ENCODE measurements at regions not wholly inside any gene's neighbourhood (a gene's known extent, or its start where the extent isn't known, plus 50 kb on each side); places are given as distances from the start of the nearest gene placed in this dataset.

DNA sequence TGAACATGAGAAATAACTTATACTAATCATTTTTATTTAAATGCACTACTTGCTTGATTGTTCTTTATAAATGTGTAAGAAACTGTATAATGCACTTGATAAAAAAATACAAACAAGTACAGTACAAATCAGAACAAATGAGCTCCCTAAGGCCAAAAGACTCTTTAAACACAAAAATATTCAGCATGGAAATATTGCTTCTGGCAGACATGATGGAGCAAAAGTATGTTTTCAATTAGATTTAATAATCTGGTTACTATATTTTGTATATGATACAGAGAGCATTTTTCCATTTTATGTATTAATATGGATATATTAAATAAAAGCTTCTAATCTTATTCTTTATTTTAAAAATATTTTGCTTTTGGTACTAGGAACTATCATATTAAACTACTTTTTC, 800.2 kb upstream of the LRFN5 start:
- Histone ChIP-seq H3K27ac (no peak overlapping the region), H3K4me3 (no peak overlapping the region), H3K4me1 (no peaks in the 10 kb centered on the region), H3K36me3 (no peaks in the 10 kb centered on the region), H3K9me3 (no peaks in the 10 kb centered on the region), H3K27me3 (no peaks in the 10 kb centered on the region)
- DNase-seq, result no peak
- intact Hi-C loops (cut with DNase I), result no loop called here
- no peak for TF ChIP-seq POLR2A (IDR thresholded peaks at IDR 0.05)
- TF ChIP-seq, protein P1, sequence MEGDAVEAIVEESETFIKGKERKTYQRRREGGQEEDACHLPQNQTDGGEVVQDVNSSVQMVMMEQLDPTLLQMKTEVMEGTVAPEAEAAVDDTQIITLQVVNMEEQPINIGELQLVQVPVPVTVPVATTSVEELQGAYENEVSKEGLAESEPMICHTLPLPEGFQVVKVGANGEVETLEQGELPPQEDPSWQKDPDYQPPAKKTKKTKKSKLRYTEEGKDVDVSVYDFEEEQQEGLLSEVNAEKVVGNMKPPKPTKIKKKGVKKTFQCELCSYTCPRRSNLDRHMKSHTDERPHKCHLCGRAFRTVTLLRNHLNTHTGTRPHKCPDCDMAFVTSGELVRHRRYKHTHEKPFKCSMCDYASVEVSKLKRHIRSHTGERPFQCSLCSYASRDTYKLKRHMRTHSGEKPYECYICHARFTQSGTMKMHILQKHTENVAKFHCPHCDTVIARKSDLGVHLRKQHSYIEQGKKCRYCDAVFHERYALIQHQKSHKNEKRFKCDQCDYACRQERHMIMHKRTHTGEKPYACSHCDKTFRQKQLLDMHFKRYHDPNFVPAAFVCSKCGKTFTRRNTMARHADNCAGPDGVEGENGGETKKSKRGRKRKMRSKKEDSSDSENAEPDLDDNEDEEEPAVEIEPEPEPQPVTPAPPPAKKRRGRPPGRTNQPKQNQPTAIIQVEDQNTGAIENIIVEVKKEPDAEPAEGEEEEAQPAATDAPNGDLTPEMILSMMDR (IDR thresholded peaks at IDR 0.05), result no peak

DNA sequence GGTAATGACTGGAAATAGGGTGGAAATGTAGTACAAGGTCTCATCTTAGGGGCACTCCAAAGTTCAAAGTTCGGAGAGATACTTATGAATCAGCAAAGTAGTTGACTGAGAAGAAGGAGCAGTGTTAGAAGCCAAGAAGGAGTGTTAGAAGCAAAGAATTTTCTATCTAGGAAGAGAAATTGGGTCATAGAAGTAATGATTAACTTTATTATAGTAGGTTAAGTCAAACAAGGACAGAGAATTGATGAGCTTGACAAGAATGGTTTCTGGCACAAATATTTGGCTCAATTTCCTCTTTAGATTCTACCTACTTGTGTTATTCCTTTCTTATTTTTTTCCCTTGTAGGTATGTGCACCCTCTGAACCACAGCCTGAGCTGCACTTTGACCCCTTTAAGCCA, 810.5 kb upstream of the LRFN5 start:
- 17 to 23% methylated on average over 1 of the region's 1 CpG for WGBS, 2 donors
- H3K27me3 ChIP-seq, result no peaks in the 10 kb centered on the region
- H3K9me3 ChIP-seq, result no peaks in the 10 kb centered on the region
- H3K27ac ChIP-seq, result no peak overlapping the region
- TF ChIP-seq, protein P1 (IDR thresholded peaks at IDR 0.05), result no peak
- TF ChIP-seq POLR2A (IDR thresholded peaks at IDR 0.05), result no peak
- no peak for DNase-seq
- H3K4me1 ChIP-seq, result no peaks in the 10 kb centered on the region
- no peaks in the 10 kb centered on the region for H3K36me3 ChIP-seq
- no peak overlapping the region for H3K4me3 ChIP-seq
- intact Hi-C loops (cut with DNase I), result no loop called here

DNA sequence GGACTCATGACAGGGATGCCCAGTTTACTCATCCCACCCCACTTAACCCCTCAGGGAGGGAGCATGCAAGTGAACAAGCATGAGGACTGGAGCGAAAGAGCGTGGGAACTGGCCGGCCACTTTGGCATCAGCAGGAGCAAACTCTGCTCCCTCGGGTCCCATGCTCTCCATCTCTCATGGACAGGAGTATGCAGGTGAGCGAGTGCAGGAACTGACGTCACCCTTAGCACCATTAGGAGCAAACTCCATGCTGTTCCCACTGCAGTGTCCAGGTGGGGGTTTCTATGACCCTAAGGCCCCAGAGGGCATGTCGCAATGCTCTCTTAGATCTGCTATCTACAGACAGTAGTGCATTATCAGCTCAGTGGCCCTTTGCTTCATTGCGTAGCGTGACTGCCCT, 821.8 kb upstream of the LRFN5 start:
- Histone ChIP-seq H3K4me1 (no peaks in the 10 kb centered on the region), H3K27me3 (no peaks in the 10 kb centered on the region), H3K4me3 (no peak overlapping the region), H3K27ac (no peak overlapping the region), H3K9me3 (peaks cover 0 to 3% (median 0%) of the 10 kb centered on the region in 3 donors), H3K36me3 (no peaks in the 10 kb centered on the region)
- DNase-seq, result no peak
- no peak for TF ChIP-seq POLR2A (IDR thresholded peaks at IDR 0.05)
- TF ChIP-seq, protein P1 (IDR thresholded peaks at IDR 0.05), result no peak
- intact Hi-C loops (cut with DNase I), result no loop called here
- 72 to 89% methylated on average over 2 to 8 of the region's 9 CpGs for WGBS, 2 donors

DNA sequence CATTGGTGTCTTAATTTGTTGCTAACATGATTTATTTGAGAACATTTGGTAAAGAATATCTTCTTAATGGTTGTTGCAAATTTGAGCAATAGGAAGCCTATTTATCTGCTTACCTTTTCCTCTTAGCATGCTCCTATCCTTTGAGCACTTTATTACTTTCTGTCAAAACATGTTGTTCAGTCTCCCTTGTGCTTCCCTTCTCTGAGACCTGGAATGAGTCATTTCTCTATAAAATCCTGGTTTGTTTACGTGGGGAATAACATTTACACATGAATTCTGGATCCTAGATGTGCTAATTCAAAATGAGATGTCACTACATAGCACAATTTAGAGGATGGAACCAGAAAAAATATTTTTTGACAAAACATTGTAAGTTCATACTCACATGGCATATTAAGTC, 844.0 kb upstream of the LRFN5 start:
- no peak for DNase-seq
- no peak overlapping the region for H3K4me3 ChIP-seq
- no peaks in the 10 kb centered on the region for H3K9me3 ChIP-seq
- no peaks in the 10 kb centered on the region for H3K27me3 ChIP-seq
- intact Hi-C loops (cut with DNase I), result no loop called here
- WGBS, 2 donors, result 22 to 62% methylated on average over 1 of the region's 1 CpG
- TF ChIP-seq, protein P1 (IDR thresholded peaks at IDR 0.05), result no peak
- no peak for TF ChIP-seq POLR2A (IDR thresholded peaks at IDR 0.05)
- H3K27ac ChIP-seq, result no peak overlapping the region
- no peaks in the 10 kb centered on the region for H3K36me3 ChIP-seq
- H3K4me1 ChIP-seq, result no peaks in the 10 kb centered on the region

DNA sequence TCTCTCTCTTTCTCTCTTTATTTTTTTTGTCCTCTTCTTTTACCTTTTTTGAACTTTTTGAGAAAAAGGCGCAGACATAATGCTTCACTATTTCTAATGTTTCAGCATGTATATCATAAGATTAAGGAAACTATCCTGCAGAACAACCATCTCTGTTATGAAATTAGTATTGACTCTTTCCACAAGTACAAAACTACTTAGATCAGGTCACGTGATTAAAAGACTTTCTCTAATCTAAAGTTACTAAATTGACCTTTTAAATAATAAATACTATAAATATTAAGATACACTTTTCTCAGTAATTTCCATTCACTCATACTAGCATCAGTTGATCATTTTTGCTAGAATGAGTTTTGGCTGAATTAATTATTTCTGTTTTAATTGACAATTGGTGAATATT, 844.5 kb upstream of the LRFN5 start:
- no peaks in the 10 kb centered on the region for H3K9me3 ChIP-seq
- DNase-seq, result no peak
- no peaks in the 10 kb centered on the region for H3K27me3 ChIP-seq
- TF ChIP-seq POLR2A (IDR thresholded peaks at IDR 0.05), result no peak
- TF ChIP-seq, protein P1 (IDR thresholded peaks at IDR 0.05), result no peak
- no peak overlapping the region for H3K4me3 ChIP-seq
- intact Hi-C loops (cut with DNase I), result no loop called here
- H3K27ac ChIP-seq, result no peak overlapping the region
- H3K4me1 ChIP-seq, result no peaks in the 10 kb centered on the region
- WGBS, 2 donors, result 67% methylated on average over 2 of the region's 2 CpGs
- no peaks in the 10 kb centered on the region for H3K36me3 ChIP-seq
